Body of pancreas (tissue), 4 donors: ENCODE measurements at regions not wholly inside any gene's neighbourhood (a gene's known extent, or its start where the extent isn't known, plus 50 kb on each side); places are given as distances from the start of the nearest gene placed in this dataset.

Experiments used
- CTCF ChIP-seq, 7 experiments: fragments of 450-650 bp in 4 of 7; fragments of 200-600 bp in 3 of 7; sonication (generic) in 3 of 7; IDR thresholded peaks; one replicate each; pipeline ENCODE4 v1.5.1; 2016 to 2019; ENCODE audit warnings: antibody characterized with exemption in 7 of 7
- POLR2A ChIP-seq, 3 donors: fragments of 450-650 bp; IDR thresholded peaks; one replicate each; pipeline ENCODE4 v1.6.1; 2016; ENCODE audit warnings: antibody characterized with exemption in 3 of 3, mild to moderate bottlenecking in 2 of 3

DNA sequence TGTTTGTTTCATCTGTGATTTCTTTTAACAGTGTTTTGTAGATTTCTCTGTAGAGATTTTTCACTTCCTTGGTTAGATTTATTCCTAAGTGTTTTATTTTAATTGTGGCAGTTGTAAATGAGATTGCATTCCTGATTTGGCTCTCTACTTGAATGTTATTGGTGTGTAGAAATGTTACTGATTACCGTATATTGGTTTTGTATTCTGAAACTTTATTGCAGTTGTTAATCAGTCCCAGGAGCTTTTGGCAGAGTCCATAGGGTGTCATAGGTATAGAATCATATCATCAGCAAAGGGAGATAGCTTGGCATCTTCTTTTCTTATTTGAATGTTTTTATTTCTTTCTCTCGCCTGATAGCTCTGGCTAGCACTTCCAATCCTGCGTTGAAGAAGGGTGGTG, 1386.7 kb downstream of the SLITRK5 start:
- TF ChIP-seq CTCF (IDR thresholded peaks at IDR 0.05) (no peak), POLR2A (IDR thresholded peaks at IDR 0.05) (no peak)
